ENCODE measurements at regions not wholly inside any gene's neighbourhood (a gene's known extent, or its start where the extent isn't known, plus 50 kb on each side); places are given as distances from the start of the nearest gene placed in this dataset.

GRCh38 chr7:146004805-146005204 is 111.8 kb upstream of the CNTNAP2 start:
- no peak overlapping the region for H3K4me3 ChIP-seq (ENCODE audit: low read depth, low read length)
- no peaks in the 10 kb centered on the region for H3K79me2 ChIP-seq
- H3K4me2 ChIP-seq (ENCODE audit: low read length): no peak overlapping the region
- no peak for TF ChIP-seq CTCF (IDR thresholded peaks at IDR 0.05)
- H3K27ac ChIP-seq: no peak overlapping the region
- no peaks in the 10 kb centered on the region for H3K4me1 ChIP-seq
- H3K36me3 ChIP-seq (ENCODE audit: control insufficient read depth, insufficient read depth, low read length): no peaks in the 10 kb centered on the region
- no peak overlapping the region for H2AFZ ChIP-seq
- H3K9me3 ChIP-seq (ENCODE audit: control insufficient read depth, low read length): no peaks in the 10 kb centered on the region
- H3K27me3 ChIP-seq (ENCODE audit: control insufficient read depth, insufficient read depth, low read length): no peaks in the 10 kb centered on the region
- H3K9ac ChIP-seq: no peak overlapping the region

DNA sequence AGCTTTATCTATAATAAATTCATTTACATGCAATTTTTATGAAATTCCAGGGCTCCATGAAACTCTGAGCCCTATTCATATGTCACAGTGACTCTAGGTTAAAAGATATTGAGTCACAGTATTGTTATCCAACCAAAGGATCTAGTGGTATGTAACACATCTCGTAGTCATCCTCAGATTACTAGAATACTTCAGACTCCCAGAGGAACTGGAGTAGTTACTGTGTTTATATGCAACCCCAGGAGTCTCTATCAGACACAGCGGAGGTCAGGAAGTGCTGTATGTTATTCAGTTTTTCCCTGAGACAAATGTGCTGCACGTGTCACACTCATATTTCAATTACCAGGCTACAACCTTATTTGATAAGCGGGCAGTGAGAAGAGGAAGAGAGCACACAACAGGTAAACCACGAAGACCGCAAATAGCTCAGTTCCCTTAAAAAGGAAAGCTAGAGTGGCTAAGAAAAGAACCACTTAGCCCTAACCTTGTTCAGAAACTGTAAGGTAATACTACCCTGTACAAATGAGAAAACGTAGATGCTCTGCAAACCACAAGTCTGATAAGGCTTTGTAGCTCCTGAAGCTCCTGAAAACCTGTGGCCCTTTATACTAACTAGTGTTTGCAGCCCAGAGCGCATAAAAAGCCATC is 114.0 kb upstream of the CNTNAP2 start:
- no peak for TF ChIP-seq CTCF (IDR thresholded peaks at IDR 0.05)

DNA sequence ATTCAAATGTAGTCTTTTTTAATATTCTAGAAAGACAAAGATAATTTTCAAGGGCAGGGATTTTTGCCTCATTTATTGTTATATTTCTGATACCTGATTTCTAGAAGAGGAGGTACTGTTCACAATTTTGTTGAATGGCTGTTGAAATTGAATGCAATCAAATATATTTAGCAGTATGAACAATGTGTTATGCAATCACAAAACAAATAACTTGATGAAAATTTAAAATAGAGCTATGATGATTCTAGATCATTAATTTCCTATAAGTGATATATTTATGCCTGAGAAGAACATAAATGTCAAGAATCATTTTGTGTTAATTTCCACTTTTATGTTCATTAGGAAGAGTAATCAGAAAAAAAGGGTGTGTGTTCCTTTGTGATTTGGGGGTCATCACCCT is 114.6 kb upstream of the CNTNAP2 start:
- H3K9ac ChIP-seq: no peak overlapping the region
- H3K9me3 ChIP-seq (ENCODE audit: control insufficient read depth, low read length): no peaks in the 10 kb centered on the region
- no peak overlapping the region for H2AFZ ChIP-seq
- no peak overlapping the region for H3K4me2 ChIP-seq (ENCODE audit: low read length)
- H3K27me3 ChIP-seq (ENCODE audit: control insufficient read depth, insufficient read depth, low read length): no peaks in the 10 kb centered on the region
- no peaks in the 10 kb centered on the region for H3K79me2 ChIP-seq
- no peak overlapping the region for H3K4me3 ChIP-seq (ENCODE audit: low read depth, low read length)
- no peak overlapping the region for H3K27ac ChIP-seq
- H3K4me1 ChIP-seq: no peaks in the 10 kb centered on the region
- TF ChIP-seq CTCF (IDR thresholded peaks at IDR 0.05): no peak
- H3K36me3 ChIP-seq (ENCODE audit: control insufficient read depth, insufficient read depth, low read length): no peaks in the 10 kb centered on the region

More for the DNA sequence above, 114.0 kb upstream of the CNTNAP2 start:
- no peak overlapping the region for H2AFZ ChIP-seq
- H3K4me2 ChIP-seq (ENCODE audit: low read length): no peak overlapping the region
- H3K27ac ChIP-seq: no peak overlapping the region
- H3K4me3 ChIP-seq (ENCODE audit: low read depth, low read length): no peak overlapping the region
- no peaks in the 10 kb centered on the region for H3K36me3 ChIP-seq (ENCODE audit: control insufficient read depth, insufficient read depth, low read length)
- H3K79me2 ChIP-seq: no peaks in the 10 kb centered on the region
- H3K9me3 ChIP-seq (ENCODE audit: control insufficient read depth, low read length): no peaks in the 10 kb centered on the region
- no peaks in the 10 kb centered on the region for H3K4me1 ChIP-seq
- H3K27me3 ChIP-seq (ENCODE audit: control insufficient read depth, insufficient read depth, low read length): no peaks in the 10 kb centered on the region
- no peak overlapping the region for H3K9ac ChIP-seq

- H3K27me3 ChIP-seq (ENCODE audit: control insufficient read depth, insufficient read depth, low read length): no peaks in the 10 kb centered on the region
- H3K9me3 ChIP-seq (ENCODE audit: control insufficient read depth, low read length): no peaks in the 10 kb centered on the region
- no peaks in the 10 kb centered on the region for H3K79me2 ChIP-seq
- no peaks in the 10 kb centered on the region for H3K36me3 ChIP-seq (ENCODE audit: control insufficient read depth, insufficient read depth, low read length)
- H3K4me3 ChIP-seq (ENCODE audit: low read depth, low read length): no peak overlapping the region
- no peak for TF ChIP-seq CTCF (IDR thresholded peaks at IDR 0.05)
- H3K4me2 ChIP-seq (ENCODE audit: low read length): no peak overlapping the region
- H3K4me1 ChIP-seq: no peaks in the 10 kb centered on the region
- H2AFZ ChIP-seq: no peak overlapping the region
- H3K27ac ChIP-seq: no peak overlapping the region
- H3K9ac ChIP-seq: no peak overlapping the region
Measured at GRCh38 chr7:146000882-146001281, 115.7 kb upstream of the CNTNAP2 start.

DNA sequence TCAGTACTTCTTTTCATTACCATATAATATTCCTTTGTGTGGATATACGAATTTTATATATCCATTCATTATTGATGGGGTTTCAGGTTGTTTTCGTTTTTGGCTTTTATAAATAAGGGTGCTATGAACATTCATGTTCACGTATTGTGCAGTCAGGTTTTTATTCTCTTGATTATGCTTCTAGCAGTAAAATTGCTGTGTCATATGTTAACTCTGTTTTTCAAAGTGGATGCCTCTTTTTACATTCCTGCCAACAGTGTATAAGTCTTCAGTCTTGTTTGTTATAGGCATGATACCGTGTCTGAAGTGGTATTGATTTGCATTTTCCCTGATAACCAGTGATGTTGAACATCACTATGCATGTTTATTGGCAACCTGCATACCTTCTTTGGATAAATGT is 127.1 kb upstream of the CNTNAP2 start:
- H3K79me2 ChIP-seq: no peaks in the 10 kb centered on the region
- no peak overlapping the region for H2AFZ ChIP-seq
- H3K9me3 ChIP-seq (ENCODE audit: control insufficient read depth, low read length): no peaks in the 10 kb centered on the region
- H3K4me2 ChIP-seq (ENCODE audit: low read length): no peak overlapping the region
- no peaks in the 10 kb centered on the region for H3K36me3 ChIP-seq (ENCODE audit: control insufficient read depth, insufficient read depth, low read length)
- no peaks in the 10 kb centered on the region for H3K27me3 ChIP-seq (ENCODE audit: control insufficient read depth, insufficient read depth, low read length)
- H3K4me1 ChIP-seq: no peaks in the 10 kb centered on the region
- no peak overlapping the region for H3K4me3 ChIP-seq (ENCODE audit: low read depth, low read length)
- H3K9ac ChIP-seq: no peak overlapping the region
- H3K27ac ChIP-seq: no peak overlapping the region
- TF ChIP-seq CTCF (IDR thresholded peaks at IDR 0.05): no peak

All from parathyroid adenoma (tissue), 2 donors.